Astrocyte (in vitro differentiated cells and primary cell): ENCODE measurements at regions not wholly inside any gene's neighbourhood (a gene's known extent, or its start where the extent isn't known, plus 50 kb on each side); places are given as distances from the start of the nearest gene placed in this dataset.

Experiments used
- EZH2 ChIP-seq: IDR thresholded peaks from 2 replicates; pipeline ENCODE4 v1.6.1; 2012; ENCODE audit warnings: mild to moderate bottlenecking, low read length, inconsistent platforms; ENCODE audit not compliant: insufficient read depth
- TF ChIP-seq, protein P1 (sequence below): IDR thresholded peaks from 2 replicates; pipeline ENCODE4 v1.5.1; 2011; ENCODE audit warnings: low read depth, mild to moderate bottlenecking, inconsistent platforms, low read length, moderate library complexity; ENCODE audit not compliant: insufficient read depth

DNA sequence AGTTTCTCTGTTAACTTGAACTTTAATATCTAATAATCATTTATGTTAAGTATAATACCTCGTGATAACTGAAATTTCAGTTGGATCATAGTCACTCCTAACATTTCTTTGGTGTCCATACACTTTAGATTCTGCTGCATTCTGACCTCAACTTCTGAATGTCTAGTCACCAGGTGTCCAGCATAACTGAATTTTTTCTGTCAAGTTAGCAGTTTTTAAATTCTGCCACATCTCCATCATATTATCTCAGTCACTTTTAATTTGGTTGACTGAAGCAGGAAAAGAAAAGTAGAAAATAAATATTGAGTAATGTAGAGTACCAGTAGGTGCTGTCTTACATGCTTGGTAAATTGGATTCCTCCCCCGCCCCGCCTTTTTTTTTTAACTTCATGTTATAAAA is 128.6 kb downstream of the TANC2 start:
- TF ChIP-seq, protein P1, sequence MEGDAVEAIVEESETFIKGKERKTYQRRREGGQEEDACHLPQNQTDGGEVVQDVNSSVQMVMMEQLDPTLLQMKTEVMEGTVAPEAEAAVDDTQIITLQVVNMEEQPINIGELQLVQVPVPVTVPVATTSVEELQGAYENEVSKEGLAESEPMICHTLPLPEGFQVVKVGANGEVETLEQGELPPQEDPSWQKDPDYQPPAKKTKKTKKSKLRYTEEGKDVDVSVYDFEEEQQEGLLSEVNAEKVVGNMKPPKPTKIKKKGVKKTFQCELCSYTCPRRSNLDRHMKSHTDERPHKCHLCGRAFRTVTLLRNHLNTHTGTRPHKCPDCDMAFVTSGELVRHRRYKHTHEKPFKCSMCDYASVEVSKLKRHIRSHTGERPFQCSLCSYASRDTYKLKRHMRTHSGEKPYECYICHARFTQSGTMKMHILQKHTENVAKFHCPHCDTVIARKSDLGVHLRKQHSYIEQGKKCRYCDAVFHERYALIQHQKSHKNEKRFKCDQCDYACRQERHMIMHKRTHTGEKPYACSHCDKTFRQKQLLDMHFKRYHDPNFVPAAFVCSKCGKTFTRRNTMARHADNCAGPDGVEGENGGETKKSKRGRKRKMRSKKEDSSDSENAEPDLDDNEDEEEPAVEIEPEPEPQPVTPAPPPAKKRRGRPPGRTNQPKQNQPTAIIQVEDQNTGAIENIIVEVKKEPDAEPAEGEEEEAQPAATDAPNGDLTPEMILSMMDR = no peak
- no peak for TF ChIP-seq EZH2
